Bronchial epithelial cell (primary cell): ENCODE measurements at regions not wholly inside any gene's neighbourhood (a gene's known extent, or its start where the extent isn't known, plus 50 kb on each side); places are given as distances from the start of the nearest gene placed in this dataset.

Source experiments
- DNase-seq: peaks from one replicate; pipeline ENCODE4 v3.0.0-alpha.2; 2010; ENCODE audit warnings: low read depth
- FAIRE-seq: peaks from 2 replicates; lab custom pipeline; 2011; peaks lifted over from hg19 to GRCh38; lab: Jason Lieb, UNC
- H3K27me3 ChIP-seq: 2 replicates; pipeline ENCODE4 v1.5.1; 2011; ENCODE audit warnings: low read length; ENCODE audit not compliant: control insufficient read depth, insufficient read depth
- H3K36me3 ChIP-seq: 2 replicates; pipeline ENCODE4 v1.5.1; 2011; ENCODE audit warnings: low read length; ENCODE audit not compliant: control insufficient read depth, insufficient read depth
- H3K4me3 ChIP-seq: 2 replicates; pipeline ENCODE4 v1.5.1; 2011; ENCODE audit warnings: mild to moderate bottlenecking, low read depth, low read length, control low read depth
- CTCF ChIP-seq: IDR thresholded peaks from 2 replicates; pipeline ENCODE4 v1.5.1; 2011; ENCODE audit warnings: mild to moderate bottlenecking, moderate library complexity, low read length, control low read depth, inconsistent platforms; ENCODE audit not compliant: insufficient read depth, severe bottlenecking

- Histone ChIP-seq H3K36me3 (no peaks in the 10 kb centered on the region), H3K27me3 (no peaks in the 10 kb centered on the region), H3K4me3 (no peak overlapping the region)
- no peak for FAIRE-seq
- DNase-seq: no peak
- no peak for TF ChIP-seq CTCF
Observed at GRCh38 chr9:13971966-13972655, 341.8 kb downstream of the NFIB start.

- FAIRE-seq (no peak), DNase-seq (no peak)
- TF ChIP-seq CTCF: no peak
- Histone ChIP-seq H3K4me3 (no peak overlapping the region), H3K27me3 (no peaks in the 10 kb centered on the region), H3K36me3 (no peaks in the 10 kb centered on the region)
Observed at GRCh38 chr9:13971415-13971814, 342.5 kb downstream of the NFIB start.

GRCh38 chr9:13970426-13970825, 343.5 kb downstream of the NFIB start:
- no peak for TF ChIP-seq CTCF
- Histone ChIP-seq H3K36me3 (no peaks in the 10 kb centered on the region), H3K27me3 (no peaks in the 10 kb centered on the region), H3K4me3 (no peak overlapping the region)
- no peak for DNase-seq
- FAIRE-seq: no peak

GRCh38 chr9:13970018-13970417, 343.9 kb downstream of the NFIB start:
- no peaks in the 10 kb centered on the region for H3K27me3 ChIP-seq
- no peak overlapping the region for H3K4me3 ChIP-seq
- H3K36me3 ChIP-seq: no peaks in the 10 kb centered on the region
- TF ChIP-seq CTCF: no peak
- no peak for FAIRE-seq
- DNase-seq: peak; percentile 39

DNA sequence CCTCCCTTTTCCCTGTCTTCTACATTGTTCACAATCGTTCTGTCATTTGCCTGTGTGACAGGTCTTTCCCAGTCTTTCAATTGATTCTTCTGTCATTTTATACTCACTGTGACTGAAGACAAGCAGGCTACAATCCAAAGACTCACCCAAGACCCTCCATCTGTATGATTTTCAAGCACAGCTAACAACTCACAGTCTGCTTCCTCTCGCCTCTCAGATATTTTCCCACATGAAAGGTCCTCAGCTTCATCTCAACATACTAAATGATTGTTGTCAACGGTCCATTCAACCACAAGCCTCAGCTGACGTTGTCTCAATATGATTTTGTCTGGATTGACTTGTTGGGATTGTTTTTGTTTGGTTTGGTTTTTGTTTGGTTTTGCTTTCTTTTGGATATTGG, 346.5 kb downstream of the NFIB start:
- FAIRE-seq: no peak
- no peaks in the 10 kb centered on the region for H3K36me3 ChIP-seq

More for the DNA sequence above, 346.5 kb downstream of the NFIB start:
- no peak for DNase-seq
- Histone ChIP-seq H3K27me3 (no peaks in the 10 kb centered on the region), H3K4me3 (no peak overlapping the region)
- no peak for TF ChIP-seq CTCF
